ENCODE measurements at regions not wholly inside any gene's neighbourhood (a gene's known extent, or its start where the extent isn't known, plus 50 kb on each side); places are given as distances from the start of the nearest gene placed in this dataset.
"Not testable (repeated sequence)": the region's sequence is repeated elsewhere in the genome, so short reads cannot be mapped to it uniquely, and the experiment has no call there.

- ATAC-seq; H3K4me3 Mint-ChIP-seq; H3K27ac Mint-ChIP-seq; H3K36me3 Mint-ChIP-seq; H3K9me3 Mint-ChIP-seq (ENCODE audit: low read depth); H3K27me3 Mint-ChIP-seq; DNase-seq; CTCF ChIA-PET; H3K4me1 Mint-ChIP-seq: not testable (repeated sequence)
These were observed 128.9 kb upstream of the PJA2 start for GRCh38 chr5:109538692-109539091.

DNA sequence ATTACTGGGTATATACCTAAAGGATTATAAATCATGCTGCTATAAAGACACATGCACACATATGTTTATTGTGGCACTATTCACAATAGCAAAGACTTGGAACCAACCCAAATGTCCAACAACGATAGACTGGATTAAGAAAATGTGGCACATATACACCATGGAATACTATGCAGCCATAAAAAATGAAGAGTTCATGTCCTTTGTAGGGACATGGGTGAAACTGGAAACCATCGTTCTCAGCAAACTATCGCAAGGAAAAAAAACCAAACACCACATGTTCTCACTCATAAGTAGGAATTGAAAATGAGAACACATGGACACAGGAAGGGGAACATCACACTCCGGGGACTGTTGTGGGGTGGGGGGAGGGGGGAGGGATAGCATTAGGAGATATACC lies 125.3 kb upstream of the PJA2 start:
- H3K27me3 Mint-ChIP-seq; DNase-seq; H3K27ac Mint-ChIP-seq; H3K4me3 Mint-ChIP-seq; ATAC-seq; H3K4me1 Mint-ChIP-seq; H3K36me3 Mint-ChIP-seq; CTCF ChIA-PET; H3K9me3 Mint-ChIP-seq (ENCODE audit: low read depth): not testable (repeated sequence)

DNA sequence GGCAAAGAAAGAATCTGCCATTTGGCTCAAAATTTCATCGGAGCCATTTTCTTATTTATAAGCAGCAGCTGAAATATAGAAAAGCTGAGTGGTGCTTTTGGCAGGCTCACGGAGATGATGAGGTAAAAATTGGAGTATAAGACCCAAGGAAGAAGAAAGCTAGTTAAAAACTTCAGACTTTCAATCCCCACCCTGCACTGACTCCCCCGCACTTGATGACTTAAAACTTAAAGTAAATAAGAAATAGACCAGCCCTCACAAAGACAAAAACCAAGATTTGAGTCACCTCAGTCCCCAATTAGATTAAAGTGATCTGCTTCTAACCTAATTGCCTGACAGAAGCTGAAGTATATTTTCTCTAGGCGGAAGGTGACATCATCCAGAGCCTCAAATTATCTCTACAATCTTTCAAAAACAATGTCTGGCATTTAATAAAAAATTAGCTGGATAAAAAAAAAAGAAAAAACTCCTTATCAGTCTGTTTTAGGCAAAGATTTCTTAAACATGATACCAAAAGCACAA lies 124.0 kb upstream of the PJA2 start:
- H3K4me3 Mint-ChIP-seq, result no peak overlapping the region
- H3K4me1 Mint-ChIP-seq, result no peaks in the 10 kb centered on the region
- peaks cover 3% of the 10 kb centered on the region for H3K27me3 Mint-ChIP-seq
- no peak for ATAC-seq
- no peaks in the 10 kb centered on the region for H3K9me3 Mint-ChIP-seq (ENCODE audit: low read depth)
- CTCF ChIA-PET, result no interaction called here
- H3K36me3 Mint-ChIP-seq, result no peaks in the 10 kb centered on the region
- H3K27ac Mint-ChIP-seq, result no peak overlapping the region
- no peak for DNase-seq

DNA sequence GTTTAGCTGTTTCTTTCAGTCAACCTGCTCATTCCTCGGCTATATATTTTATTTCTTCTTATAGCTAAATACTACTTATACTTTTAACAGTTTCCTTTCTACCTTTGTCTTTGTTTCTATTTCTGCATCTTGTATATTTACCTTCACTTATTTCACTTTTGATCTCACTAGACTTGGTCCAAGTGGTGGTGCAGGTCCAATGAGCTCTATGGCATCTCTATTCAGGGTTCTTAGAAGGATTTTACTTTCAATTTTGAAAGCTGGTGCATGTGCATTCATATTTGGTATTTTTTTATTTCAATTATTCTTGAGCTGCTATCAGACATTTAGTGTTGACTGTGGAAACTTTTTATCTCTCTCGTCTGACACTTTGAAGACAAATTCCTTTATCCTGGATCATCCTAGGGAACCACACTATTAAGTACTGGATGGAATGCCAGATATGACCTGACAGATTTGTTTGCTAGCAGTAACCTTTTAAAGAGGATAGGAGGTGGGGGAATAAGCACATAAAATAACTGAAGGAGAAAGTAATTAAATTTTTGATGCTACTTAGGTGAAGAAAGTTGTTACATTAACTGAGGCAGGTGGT lies 123.1 kb upstream of the PJA2 start:
- Mint-ChIP-seq H3K27ac (no peak overlapping the region), H3K9me3 (ENCODE audit: low read depth) (no peaks in the 10 kb centered on the region), H3K4me3 (no peak overlapping the region), H3K4me1 (no peaks in the 10 kb centered on the region), H3K36me3 (no peaks in the 10 kb centered on the region), H3K27me3 (peaks cover 3% of the 10 kb centered on the region)
- ATAC-seq (no peak), DNase-seq (no peak)
- CTCF ChIA-PET, result no interaction called here

GRCh38 chr5:109531262-109531661 lies 121.5 kb upstream of the PJA2 start:
- H3K4me3 Mint-ChIP-seq, result no peak overlapping the region
- H3K36me3 Mint-ChIP-seq, result no peaks in the 10 kb centered on the region
- H3K9me3 Mint-ChIP-seq (ENCODE audit: low read depth), result no peaks in the 10 kb centered on the region
- peaks cover 3% of the 10 kb centered on the region for H3K27me3 Mint-ChIP-seq
- H3K4me1 Mint-ChIP-seq, result no peaks in the 10 kb centered on the region
- CTCF ChIA-PET, result no interaction called here
- no peak overlapping the region for H3K27ac Mint-ChIP-seq
- no peak for DNase-seq
- ATAC-seq, result no peak

DNA sequence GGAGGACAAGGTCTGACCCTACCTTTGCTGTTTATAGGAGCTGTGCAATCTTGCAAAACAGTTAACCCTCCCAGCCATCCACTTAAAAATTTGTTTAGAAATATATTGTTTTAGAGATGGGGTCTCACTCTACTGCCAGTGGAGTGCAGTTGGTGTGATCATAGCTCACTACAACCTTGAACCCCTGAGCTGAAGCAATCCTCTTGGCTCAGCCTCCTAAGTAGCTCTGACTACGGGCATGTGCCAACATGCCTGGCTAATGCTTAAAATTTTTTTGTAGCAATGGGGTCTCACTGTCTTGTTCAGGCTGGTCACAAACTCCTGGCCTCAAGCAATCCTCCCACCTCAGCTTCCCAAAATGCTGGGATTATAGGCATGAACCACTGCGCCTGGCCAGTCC lies 120.2 kb upstream of the PJA2 start:
- no peak overlapping the region for H3K27ac Mint-ChIP-seq
- ATAC-seq (no peak), DNase-seq (no peak)
- H3K4me1 Mint-ChIP-seq, result no peaks in the 10 kb centered on the region
- peaks cover 3% of the 10 kb centered on the region for H3K27me3 Mint-ChIP-seq
- no peaks in the 10 kb centered on the region for H3K9me3 Mint-ChIP-seq (ENCODE audit: low read depth)
- no peak overlapping the region for H3K4me3 Mint-ChIP-seq
- CTCF ChIA-PET, result no interaction called here
- no peaks in the 10 kb centered on the region for H3K36me3 Mint-ChIP-seq

GRCh38 chr5:109529520-109529919 lies 119.7 kb upstream of the PJA2 start:
- CTCF ChIA-PET, result no interaction called here
- Mint-ChIP-seq H3K4me1 (no peaks in the 10 kb centered on the region), H3K9me3 (ENCODE audit: low read depth) (no peaks in the 10 kb centered on the region), H3K27me3 (peaks cover 3% of the 10 kb centered on the region), H3K27ac (no peak overlapping the region), H3K4me3 (no peak overlapping the region), H3K36me3 (no peaks in the 10 kb centered on the region)
- DNase-seq (no peak), ATAC-seq (no peak)

GRCh38 chr5:109524555-109524954 lies 114.8 kb upstream of the PJA2 start:
- DNase-seq, result no peak
- ATAC-seq, result no peak
- Mint-ChIP-seq H3K4me3 (no peak overlapping the region), H3K36me3 (no peaks in the 10 kb centered on the region), H3K4me1 (no peaks in the 10 kb centered on the region), H3K9me3 (ENCODE audit: low read depth) (no peaks in the 10 kb centered on the region), H3K27me3 (no peaks in the 10 kb centered on the region), H3K27ac (no peak overlapping the region)
- CTCF ChIA-PET, result interaction anchor here (0.7 kb wide), 1 partner anchor 14 kb away, joined by 3 read pairs; no protein-coding TSS in a partner anchor

- ATAC-seq (no peak), DNase-seq (no peak)
- Mint-ChIP-seq H3K4me1 (no peaks in the 10 kb centered on the region), H3K9me3 (ENCODE audit: low read depth) (no peaks in the 10 kb centered on the region), H3K27me3 (no peaks in the 10 kb centered on the region), H3K27ac (no peak overlapping the region), H3K36me3 (no peaks in the 10 kb centered on the region), H3K4me3 (no peak overlapping the region)
- CTCF ChIA-PET, result no interaction called here
These were observed 114.3 kb upstream of the PJA2 start for GRCh38 chr5:109524026-109524425.

DNA sequence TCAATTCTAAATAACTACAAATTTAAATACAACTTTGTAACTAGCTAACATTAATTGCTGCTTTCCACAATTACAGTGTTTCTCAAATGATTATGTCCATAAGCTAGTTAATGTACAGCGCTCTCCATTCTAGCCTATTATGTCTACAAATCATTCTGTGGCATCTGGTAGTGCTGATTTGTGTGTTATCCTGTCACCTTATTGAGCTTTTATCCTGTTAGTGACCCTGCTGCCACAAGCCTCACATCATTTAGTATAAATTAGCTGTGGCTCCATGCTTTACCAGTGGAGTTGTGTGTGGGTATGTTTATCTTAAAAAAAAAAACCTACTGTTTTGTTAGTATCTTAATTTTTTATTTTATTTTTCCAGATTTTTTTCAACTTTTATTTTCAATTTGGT lies 112.6 kb upstream of the PJA2 start:
- Mint-ChIP-seq H3K27me3 (no peaks in the 10 kb centered on the region), H3K9me3 (ENCODE audit: low read depth) (no peaks in the 10 kb centered on the region), H3K4me3 (no peak overlapping the region), H3K36me3 (no peaks in the 10 kb centered on the region), H3K4me1 (no peaks in the 10 kb centered on the region), H3K27ac (no peak overlapping the region)
- CTCF ChIA-PET, result no interaction called here
- ATAC-seq, result no peak
- DNase-seq, result no peak

- CTCF ChIA-PET, result no interaction called here
- H3K36me3 Mint-ChIP-seq, result no peaks in the 10 kb centered on the region
- H3K9me3 Mint-ChIP-seq (ENCODE audit: low read depth), result no peaks in the 10 kb centered on the region
- DNase-seq (no peak), ATAC-seq (no peak)
- H3K4me1 Mint-ChIP-seq, result no peaks in the 10 kb centered on the region
- H3K27ac Mint-ChIP-seq, result no peak overlapping the region
- no peaks in the 10 kb centered on the region for H3K27me3 Mint-ChIP-seq
- no peak overlapping the region for H3K4me3 Mint-ChIP-seq
These were observed 109.6 kb upstream of the PJA2 start for GRCh38 chr5:109519416-109519815.

- H3K27ac Mint-ChIP-seq, result no peak overlapping the region
- no peak overlapping the region for H3K4me3 Mint-ChIP-seq
- CTCF ChIA-PET, result no interaction called here
- no peaks in the 10 kb centered on the region for H3K4me1 Mint-ChIP-seq
- DNase-seq (no peak), ATAC-seq (no peak)
- no peaks in the 10 kb centered on the region for H3K9me3 Mint-ChIP-seq (ENCODE audit: low read depth)
- peaks cover under 1% of the 10 kb centered on the region for H3K27me3 Mint-ChIP-seq
- H3K36me3 Mint-ChIP-seq, result no peaks in the 10 kb centered on the region
These were observed 106.6 kb upstream of the PJA2 start for GRCh38 chr5:109516390-109516789.

DNA sequence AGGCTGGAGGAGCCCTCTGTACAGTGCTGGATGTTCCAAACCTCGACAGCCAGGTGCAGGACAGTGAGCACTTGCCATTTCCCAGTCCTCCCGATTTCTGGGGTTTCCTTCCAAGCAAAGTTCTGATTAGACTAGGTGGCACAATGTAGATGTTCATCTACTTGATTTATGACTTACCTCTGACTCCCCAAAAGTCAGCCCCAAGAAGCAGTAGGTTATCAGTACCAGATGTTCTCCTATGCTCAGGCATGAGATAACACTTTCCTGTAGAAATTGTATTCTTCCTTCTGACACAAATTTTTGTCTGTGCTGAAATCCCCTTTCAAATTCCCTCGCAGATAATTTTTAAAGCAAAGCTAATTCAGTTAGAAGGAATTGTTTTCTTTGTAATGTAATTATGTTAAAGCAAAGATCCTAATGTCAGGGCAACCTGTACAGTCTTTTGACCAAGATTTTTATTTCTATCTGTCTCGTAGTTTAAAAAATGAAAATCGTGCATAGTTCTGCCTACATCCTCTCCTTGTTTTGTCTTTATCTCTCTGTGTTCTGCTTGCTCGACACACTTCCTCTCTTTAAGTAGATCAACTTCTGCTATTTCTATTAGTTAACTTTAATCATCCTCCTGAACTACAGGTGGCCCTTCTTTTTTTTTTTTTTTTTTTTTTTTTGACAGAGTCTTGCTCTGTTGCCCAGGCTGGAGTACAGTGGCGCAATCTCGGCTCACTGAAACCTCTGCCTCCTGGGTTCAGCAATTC lies 102.4 kb upstream of the PJA2 start:
- H3K4me3 Mint-ChIP-seq, result no peak overlapping the region
- no peaks in the 10 kb centered on the region for H3K36me3 Mint-ChIP-seq
- H3K27me3 Mint-ChIP-seq, result peaks cover 4% of the 10 kb centered on the region
- ATAC-seq (no peak), DNase-seq (no peak)
- CTCF ChIA-PET, result no interaction called here
- no peaks in the 10 kb centered on the region for H3K9me3 Mint-ChIP-seq (ENCODE audit: low read depth)
- no peaks in the 10 kb centered on the region for H3K4me1 Mint-ChIP-seq
- H3K27ac Mint-ChIP-seq, result no peak overlapping the region

- CTCF ChIA-PET, result no interaction called here
- ATAC-seq, result no peak
- Mint-ChIP-seq H3K9me3 (ENCODE audit: low read depth) (no peaks in the 10 kb centered on the region), H3K27me3 (peaks cover 10% of the 10 kb centered on the region), H3K4me1 (no peaks in the 10 kb centered on the region), H3K36me3 (no peaks in the 10 kb centered on the region), H3K4me3 (no peak overlapping the region), H3K27ac (no peak overlapping the region)
- no peak for DNase-seq
These were observed 96.8 kb upstream of the PJA2 start for GRCh38 chr5:109506556-109506955.

Measured in activated CD8-positive, alpha-beta memory T cell treated with anti-CD3 and anti-CD28 coated beads, Interleukin-2, amount 10 ng/mL, durations not matched to agents 7 days and 5 days (primary cell).